ENCODE measurements at regions not wholly inside any gene's neighbourhood (a gene's known extent, or its start where the extent isn't known, plus 50 kb on each side); places are given as distances from the start of the nearest gene placed in this dataset.

- Histone ChIP-seq H3K27ac (ENCODE audit: insufficient read depth, low read length, poor library complexity, severe bottlenecking) (no peak overlapping the region), H3K4me1 (ENCODE audit: control insufficient read depth, insufficient read depth, low read length, poor library complexity, severe bottlenecking) (no peaks in the 10 kb centered on the region), H3K9me3 (ENCODE audit: control insufficient read depth in 2 of 2, low read length in 2 of 2) (no peaks in the 10 kb centered on the region), H3K4me3 (ENCODE audit: low read depth, low read length) (no peak overlapping the region), H3K27me3 (ENCODE audit: control insufficient read depth, insufficient read depth, low read length) (no peaks in the 10 kb centered on the region), H3K36me3 (ENCODE audit: control insufficient read depth, insufficient read depth, low read length) (no peaks in the 10 kb centered on the region)
- no peak overlapping the region for H3K4me3 Mint-ChIP-seq
- H3K4me1 Mint-ChIP-seq, result no peaks in the 10 kb centered on the region
- no peak for DNase-seq
- H3K9me3 Mint-ChIP-seq, result peaks cover 0 to 5% (median 0%) of the 10 kb centered on the region in 7 donors
- no peak for ATAC-seq (ENCODE audit: low read depth in 2 of 2)
- H3K27ac Mint-ChIP-seq, result no peak overlapping the region
- no peaks in the 10 kb centered on the region for H3K27me3 Mint-ChIP-seq
- H3K36me3 Mint-ChIP-seq, result no peaks in the 10 kb centered on the region
Observed at GRCh38 chr6:4510906-4511640, 265.1 kb upstream of the CDYL start.

- H3K27me3 Mint-ChIP-seq, result no peaks in the 10 kb centered on the region
- Histone ChIP-seq H3K4me3 (ENCODE audit: low read depth, low read length) (no peak overlapping the region), H3K4me1 (ENCODE audit: control insufficient read depth, insufficient read depth, low read length, poor library complexity, severe bottlenecking) (no peaks in the 10 kb centered on the region), H3K36me3 (ENCODE audit: control insufficient read depth, insufficient read depth, low read length) (no peaks in the 10 kb centered on the region), H3K9me3 (ENCODE audit: control insufficient read depth in 2 of 2, low read length in 2 of 2) (no peaks in the 10 kb centered on the region), H3K27me3 (ENCODE audit: control insufficient read depth, insufficient read depth, low read length) (no peaks in the 10 kb centered on the region), H3K27ac (ENCODE audit: insufficient read depth, low read length, poor library complexity, severe bottlenecking) (no peak overlapping the region)
- no peak overlapping the region for H3K4me3 Mint-ChIP-seq
- peaks cover 0 to 5% (median 0%) of the 10 kb centered on the region in 7 donors for H3K9me3 Mint-ChIP-seq
- no peak overlapping the region for H3K27ac Mint-ChIP-seq
- ATAC-seq (ENCODE audit: low read depth in 2 of 2) (no peak), DNase-seq (no peak)
- H3K36me3 Mint-ChIP-seq, result no peaks in the 10 kb centered on the region
- H3K4me1 Mint-ChIP-seq, result no peaks in the 10 kb centered on the region
Observed at GRCh38 chr6:4510317-4510716, 265.9 kb upstream of the CDYL start.

- H3K36me3 Mint-ChIP-seq, result no peaks in the 10 kb centered on the region
- no peak overlapping the region for H3K27ac ChIP-seq (ENCODE audit: insufficient read depth, low read length, poor library complexity, severe bottlenecking)
- DNase-seq, result no peak
- no peak overlapping the region for H3K4me3 ChIP-seq (ENCODE audit: low read depth, low read length)
- H3K27me3 ChIP-seq (ENCODE audit: control insufficient read depth, insufficient read depth, low read length), result no peaks in the 10 kb centered on the region
- ATAC-seq (ENCODE audit: low read depth in 2 of 2), result no peak
- H3K36me3 ChIP-seq (ENCODE audit: control insufficient read depth, insufficient read depth, low read length), result no peaks in the 10 kb centered on the region
- H3K4me1 ChIP-seq (ENCODE audit: control insufficient read depth, insufficient read depth, low read length, poor library complexity, severe bottlenecking), result no peaks in the 10 kb centered on the region
- no peaks in the 10 kb centered on the region for H3K9me3 ChIP-seq (ENCODE audit: control insufficient read depth in 2 of 2, low read length in 2 of 2)
- no peaks in the 10 kb centered on the region for H3K27me3 Mint-ChIP-seq
- no peaks in the 10 kb centered on the region for H3K4me1 Mint-ChIP-seq
- H3K27ac Mint-ChIP-seq, result no peak overlapping the region
- no peak overlapping the region for H3K4me3 Mint-ChIP-seq
- H3K9me3 Mint-ChIP-seq, result peaks cover 0 to 5% (median 0%) of the 10 kb centered on the region in 7 donors
Observed at GRCh38 chr6:4509506-4509905, 266.7 kb upstream of the CDYL start.

GRCh38 chr6:4506792-4507191 lies 269.4 kb upstream of the CDYL start:
- Histone ChIP-seq H3K4me3 (ENCODE audit: low read depth, low read length) (no peak overlapping the region), H3K4me1 (ENCODE audit: control insufficient read depth, insufficient read depth, low read length, poor library complexity, severe bottlenecking) (no peaks in the 10 kb centered on the region), H3K27me3 (ENCODE audit: control insufficient read depth, insufficient read depth, low read length) (no peaks in the 10 kb centered on the region), H3K27ac (ENCODE audit: insufficient read depth, low read length, poor library complexity, severe bottlenecking) (no peak overlapping the region), H3K9me3 (ENCODE audit: control insufficient read depth in 2 of 2, low read length in 2 of 2) (no peaks in the 10 kb centered on the region), H3K36me3 (ENCODE audit: control insufficient read depth, insufficient read depth, low read length) (no peaks in the 10 kb centered on the region)
- H3K27ac Mint-ChIP-seq, result no peak overlapping the region
- H3K27me3 Mint-ChIP-seq, result no peaks in the 10 kb centered on the region
- no peak overlapping the region for H3K4me3 Mint-ChIP-seq
- H3K36me3 Mint-ChIP-seq, result no peaks in the 10 kb centered on the region
- no peaks in the 10 kb centered on the region for H3K4me1 Mint-ChIP-seq
- H3K9me3 Mint-ChIP-seq, result peaks cover 0 to 8% (median 0%) of the 10 kb centered on the region in 7 donors
- ATAC-seq (ENCODE audit: low read depth in 2 of 2) (no peak), DNase-seq (no peak)

GRCh38 chr6:4506223-4506622 lies 270.0 kb upstream of the CDYL start:
- Histone ChIP-seq H3K4me1 (ENCODE audit: control insufficient read depth, insufficient read depth, low read length, poor library complexity, severe bottlenecking) (no peaks in the 10 kb centered on the region), H3K27ac (ENCODE audit: insufficient read depth, low read length, poor library complexity, severe bottlenecking) (no peak overlapping the region), H3K27me3 (ENCODE audit: control insufficient read depth, insufficient read depth, low read length) (no peaks in the 10 kb centered on the region), H3K36me3 (ENCODE audit: control insufficient read depth, insufficient read depth, low read length) (no peaks in the 10 kb centered on the region), H3K4me3 (ENCODE audit: low read depth, low read length) (no peak overlapping the region), H3K9me3 (ENCODE audit: control insufficient read depth in 2 of 2, low read length in 2 of 2) (no peaks in the 10 kb centered on the region)
- DNase-seq, result no peak
- Mint-ChIP-seq H3K4me3 (no peak overlapping the region), H3K9me3 (peaks cover 0 to 8% (median 0%) of the 10 kb centered on the region in 7 donors), H3K4me1 (no peaks in the 10 kb centered on the region), H3K27ac (no peak overlapping the region), H3K27me3 (no peaks in the 10 kb centered on the region), H3K36me3 (no peaks in the 10 kb centered on the region)
- ATAC-seq (ENCODE audit: low read depth in 2 of 2), result no peak

- DNase-seq (no peak), ATAC-seq (ENCODE audit: low read depth in 2 of 2) (no peak)
- H3K36me3 ChIP-seq (ENCODE audit: control insufficient read depth, insufficient read depth, low read length), result no peaks in the 10 kb centered on the region
- no peaks in the 10 kb centered on the region for H3K4me1 ChIP-seq (ENCODE audit: control insufficient read depth, insufficient read depth, low read length, poor library complexity, severe bottlenecking)
- H3K9me3 ChIP-seq (ENCODE audit: control insufficient read depth in 2 of 2, low read length in 2 of 2), result no peaks in the 10 kb centered on the region
- Mint-ChIP-seq H3K9me3 (peaks cover 0 to 8% (median 0%) of the 10 kb centered on the region in 7 donors), H3K4me3 (no peak overlapping the region), H3K27ac (no peak overlapping the region), H3K27me3 (no peaks in the 10 kb centered on the region), H3K4me1 (no peaks in the 10 kb centered on the region), H3K36me3 (no peaks in the 10 kb centered on the region)
- no peak overlapping the region for H3K4me3 ChIP-seq (ENCODE audit: low read depth, low read length)
- no peak overlapping the region for H3K27ac ChIP-seq (ENCODE audit: insufficient read depth, low read length, poor library complexity, severe bottlenecking)
- no peaks in the 10 kb centered on the region for H3K27me3 ChIP-seq (ENCODE audit: control insufficient read depth, insufficient read depth, low read length)
Observed at GRCh38 chr6:4504700-4505099, 271.5 kb upstream of the CDYL start.

GRCh38 chr6:4503700-4504099 lies 272.5 kb upstream of the CDYL start:
- Histone ChIP-seq H3K27me3 (ENCODE audit: control insufficient read depth, insufficient read depth, low read length) (no peaks in the 10 kb centered on the region), H3K27ac (ENCODE audit: insufficient read depth, low read length, poor library complexity, severe bottlenecking) (no peak overlapping the region), H3K4me1 (ENCODE audit: control insufficient read depth, insufficient read depth, low read length, poor library complexity, severe bottlenecking) (no peaks in the 10 kb centered on the region), H3K4me3 (ENCODE audit: low read depth, low read length) (no peak overlapping the region), H3K9me3 (ENCODE audit: control insufficient read depth in 2 of 2, low read length in 2 of 2) (no peaks in the 10 kb centered on the region), H3K36me3 (ENCODE audit: control insufficient read depth, insufficient read depth, low read length) (no peaks in the 10 kb centered on the region)
- Mint-ChIP-seq H3K9me3 (peaks cover 0 to 3% (median 0%) of the 10 kb centered on the region in 7 donors), H3K27me3 (no peaks in the 10 kb centered on the region), H3K36me3 (no peaks in the 10 kb centered on the region), H3K4me1 (no peaks in the 10 kb centered on the region), H3K27ac (peak overlapping the region in 1 of 3 donors; percentile 15), H3K4me3 (no peak overlapping the region)
- ATAC-seq (ENCODE audit: low read depth in 2 of 2) (no peak), DNase-seq (no peak)

- no peaks in the 10 kb centered on the region for H3K4me1 Mint-ChIP-seq
- H3K27me3 ChIP-seq (ENCODE audit: control insufficient read depth, insufficient read depth, low read length), result no peaks in the 10 kb centered on the region
- no peak overlapping the region for H3K27ac Mint-ChIP-seq
- H3K4me3 Mint-ChIP-seq, result no peak overlapping the region
- no peak overlapping the region for H3K27ac ChIP-seq (ENCODE audit: insufficient read depth, low read length, poor library complexity, severe bottlenecking)
- H3K9me3 Mint-ChIP-seq, result peaks cover 0 to 3% (median 1%) of the 10 kb centered on the region in 7 donors
- H3K4me1 ChIP-seq (ENCODE audit: control insufficient read depth, insufficient read depth, low read length, poor library complexity, severe bottlenecking), result no peaks in the 10 kb centered on the region
- ATAC-seq (ENCODE audit: low read depth in 2 of 2) (no peak), DNase-seq (no peak)
- no peaks in the 10 kb centered on the region for H3K36me3 ChIP-seq (ENCODE audit: control insufficient read depth, insufficient read depth, low read length)
- peaks cover 5% of the 10 kb centered on the region for H3K27me3 Mint-ChIP-seq
- no peaks in the 10 kb centered on the region for H3K9me3 ChIP-seq (ENCODE audit: control insufficient read depth in 2 of 2, low read length in 2 of 2)
- no peak overlapping the region for H3K4me3 ChIP-seq (ENCODE audit: low read depth, low read length)
- peaks cover 3% of the 10 kb centered on the region for H3K36me3 Mint-ChIP-seq
Observed at GRCh38 chr6:4496284-4496683, 279.9 kb upstream of the CDYL start.
